Adrenal gland (tissue), 9 donors: ENCODE measurements at regions not wholly inside any gene's neighbourhood (a gene's known extent, or its start where the extent isn't known, plus 50 kb on each side); places are given as distances from the start of the nearest gene placed in this dataset.

ENCODE experiments used
- DNase-seq, 7 donors: peaks; one replicate each; pipeline ENCODE4 v3.0.0-alpha.2; 2019 to 2020
- H3K27ac ChIP-seq, 5 donors: fragments of 200-600 bp; sonication (generic) in 4 of 5; 1 replicate in 3 of 5; 2 replicates in 2 of 5; pipeline versions ENCODE4 v1.5.1 to v1.8.0; 2016 to 2020; ENCODE audit warnings: mild to moderate bottlenecking in 1 of 5
- H3K27me3 ChIP-seq: fragments of 200-600 bp; 2 replicates; pipeline ENCODE4 v1.8.0; 2021
- H3K36me3 ChIP-seq, 2 donors: fragments of 200-600 bp; replicated peaks in 1 of 2; 1 replicate in 1 of 2; 2 replicates in 1 of 2; pipeline versions ENCODE4 v1.5.1 to v1.8.0; 2018 to 2022
- H3K4me1 ChIP-seq, 2 donors: fragments of 200-600 bp; replicated peaks in 1 of 2; 1 replicate in 1 of 2; 2 replicates in 1 of 2; pipeline versions ENCODE4 v1.5.1 to v1.8.0; 2018 to 2021
- H3K4me3 ChIP-seq, 4 donors: fragments of 200-600 bp; sonication (generic) in 3 of 4; one replicate each; pipeline ENCODE4 v1.5.1; 2016 to 2018
- H3K9me3 ChIP-seq, 3 donors: fragments of 200-600 bp; sonication (generic) in 1 of 3; replicated peaks in 1 of 3; 1 replicate in 2 of 3; 2 replicates in 1 of 3; pipeline versions ENCODE4 v1.5.1 to v1.8.0; 2016 to 2021
- POLR2A ChIP-seq, 2 donors: fragments of 450-650 bp; IDR thresholded peaks; one replicate each; pipeline ENCODE4 v1.6.1; 2017; ENCODE audit warnings: antibody characterized with exemption in 2 of 2, mild to moderate bottlenecking in 2 of 2, moderate library complexity in 1 of 2
- WGBS, 4 donors: extraction: QIAGEN DNeasy Blood & Tissue Kit in 2 of 4; methylation state at CpG; one replicate each; pipeline versions ENCODE4 v1.1.5 to v1.1.7; 2013 to 2017; 5-methylcytosine and 5-hydroxymethylcytosine counted together
- intact Hi-C, 2 donors: fragments of 100-400 bp; cut with DNase I; formaldehyde crosslinking; loops; one replicate each; pipeline versions ENCODE4 v1.14.1 to v1.15.0; 2022 to 2023
- TF ChIP-seq, protein P1 (sequence below), 6 experiments: fragments of 450-650 bp in 4 of 6; fragments of 200-600 bp in 2 of 6; sonication (generic) in 1 of 6; IDR thresholded peaks; 1 replicate in 5 of 6; 2 replicates in 1 of 6; pipeline versions ENCODE4 v1.5.1 to v1.8.0; 2016 to 2021; ENCODE audit warnings: antibody characterized with exemption in 6 of 6, mild to moderate bottlenecking in 2 of 6, moderate library complexity in 1 of 6
- donor health status: healthy with polysubstance abuse.
- donor health status: Bipolar disorder and iron deficiency.
- donor health status: DM: yes; HTN: yes; CAD: no.
- donor health status: DM: no; HTN: no; CAD: no.
- donor health status: DM: no; HTN: no; CAD: no.

DNA sequence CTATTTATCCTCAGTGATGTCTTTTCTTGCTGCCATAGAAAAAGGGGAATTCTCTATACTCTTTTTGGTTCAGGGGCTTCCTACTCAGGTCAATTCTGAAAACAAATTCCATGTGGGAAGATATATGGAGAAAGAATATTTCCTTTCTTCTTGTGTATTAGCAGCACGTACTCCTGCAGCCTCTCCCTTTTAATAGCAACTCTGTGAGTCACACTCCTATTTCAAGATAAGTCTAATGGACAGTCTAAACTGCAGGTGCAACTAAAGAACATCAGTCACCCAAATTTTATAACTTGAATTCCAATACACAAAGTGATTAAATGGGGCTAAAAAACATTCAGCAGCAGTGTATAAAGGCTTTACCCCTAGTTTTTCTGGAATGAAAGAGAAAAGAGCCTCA lies 942.2 kb downstream of the CNTNAP5 start:
- no peaks in the 10 kb centered on the region for H3K27me3 ChIP-seq
- intact Hi-C loops: no loop called here
- no peak for TF ChIP-seq POLR2A (IDR thresholded peaks at IDR 0.05)
- TF ChIP-seq, protein P1, sequence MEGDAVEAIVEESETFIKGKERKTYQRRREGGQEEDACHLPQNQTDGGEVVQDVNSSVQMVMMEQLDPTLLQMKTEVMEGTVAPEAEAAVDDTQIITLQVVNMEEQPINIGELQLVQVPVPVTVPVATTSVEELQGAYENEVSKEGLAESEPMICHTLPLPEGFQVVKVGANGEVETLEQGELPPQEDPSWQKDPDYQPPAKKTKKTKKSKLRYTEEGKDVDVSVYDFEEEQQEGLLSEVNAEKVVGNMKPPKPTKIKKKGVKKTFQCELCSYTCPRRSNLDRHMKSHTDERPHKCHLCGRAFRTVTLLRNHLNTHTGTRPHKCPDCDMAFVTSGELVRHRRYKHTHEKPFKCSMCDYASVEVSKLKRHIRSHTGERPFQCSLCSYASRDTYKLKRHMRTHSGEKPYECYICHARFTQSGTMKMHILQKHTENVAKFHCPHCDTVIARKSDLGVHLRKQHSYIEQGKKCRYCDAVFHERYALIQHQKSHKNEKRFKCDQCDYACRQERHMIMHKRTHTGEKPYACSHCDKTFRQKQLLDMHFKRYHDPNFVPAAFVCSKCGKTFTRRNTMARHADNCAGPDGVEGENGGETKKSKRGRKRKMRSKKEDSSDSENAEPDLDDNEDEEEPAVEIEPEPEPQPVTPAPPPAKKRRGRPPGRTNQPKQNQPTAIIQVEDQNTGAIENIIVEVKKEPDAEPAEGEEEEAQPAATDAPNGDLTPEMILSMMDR (IDR thresholded peaks at IDR 0.05): no peak
- DNase-seq: no peak
- 25 to 33% (median 27%) methylated on average over 1 of the region's 1 CpG for WGBS, 4 donors
- no peak overlapping the region for H3K4me3 ChIP-seq
- H3K9me3 ChIP-seq: no peaks in the 10 kb centered on the region
- H3K36me3 ChIP-seq: no peaks in the 10 kb centered on the region
- no peak overlapping the region for H3K27ac ChIP-seq
- H3K4me1 ChIP-seq: no peaks in the 10 kb centered on the region

GRCh38 chr2:124970030-124970429 lies 944.9 kb downstream of the CNTNAP5 start:
- intact Hi-C loops: no loop called here
- no peak overlapping the region for H3K4me3 ChIP-seq
- no peak for TF ChIP-seq POLR2A (IDR thresholded peaks at IDR 0.05)
- TF ChIP-seq, protein P1 (IDR thresholded peaks at IDR 0.05): no peak
- no peak for DNase-seq
- H3K27ac ChIP-seq: no peak overlapping the region
- no peaks in the 10 kb centered on the region for H3K27me3 ChIP-seq
- no peaks in the 10 kb centered on the region for H3K9me3 ChIP-seq
- no peaks in the 10 kb centered on the region for H3K36me3 ChIP-seq
- H3K4me1 ChIP-seq: no peaks in the 10 kb centered on the region
- WGBS, 4 donors: 82 to 90% (median 86%) methylated on average over 2 of the region's 2 CpGs

DNA sequence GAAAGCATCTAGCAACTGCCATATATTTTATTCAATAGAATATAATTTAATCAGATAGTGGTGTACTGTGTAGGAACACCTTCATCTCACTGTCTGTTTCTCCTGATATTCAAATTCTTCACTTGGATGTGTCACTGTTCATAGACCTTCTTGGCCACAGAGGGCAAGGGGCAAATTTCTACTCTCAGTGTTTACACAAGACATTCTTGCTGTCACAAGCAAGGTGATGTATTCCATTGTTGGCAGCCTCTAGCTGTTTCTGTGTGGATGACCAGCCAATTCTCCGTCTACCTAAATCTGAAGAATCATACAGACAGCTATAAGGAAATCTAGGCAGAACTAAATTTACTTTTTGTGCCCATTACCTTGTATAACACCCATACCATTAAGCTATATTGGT lies 948.3 kb downstream of the CNTNAP5 start:
- Histone ChIP-seq H3K27ac (no peak overlapping the region), H3K4me3 (no peak overlapping the region), H3K27me3 (no peaks in the 10 kb centered on the region), H3K36me3 (no peaks in the 10 kb centered on the region), H3K9me3 (no peaks in the 10 kb centered on the region), H3K4me1 (no peaks in the 10 kb centered on the region)
- no peak for DNase-seq
- TF ChIP-seq, protein P1 (IDR thresholded peaks at IDR 0.05): no peak
- TF ChIP-seq POLR2A (IDR thresholded peaks at IDR 0.05): no peak
- 43 to 64% (median 58%) methylated on average over 1 of the region's 1 CpG for WGBS, 4 donors
- intact Hi-C loops: no loop called here

DNA sequence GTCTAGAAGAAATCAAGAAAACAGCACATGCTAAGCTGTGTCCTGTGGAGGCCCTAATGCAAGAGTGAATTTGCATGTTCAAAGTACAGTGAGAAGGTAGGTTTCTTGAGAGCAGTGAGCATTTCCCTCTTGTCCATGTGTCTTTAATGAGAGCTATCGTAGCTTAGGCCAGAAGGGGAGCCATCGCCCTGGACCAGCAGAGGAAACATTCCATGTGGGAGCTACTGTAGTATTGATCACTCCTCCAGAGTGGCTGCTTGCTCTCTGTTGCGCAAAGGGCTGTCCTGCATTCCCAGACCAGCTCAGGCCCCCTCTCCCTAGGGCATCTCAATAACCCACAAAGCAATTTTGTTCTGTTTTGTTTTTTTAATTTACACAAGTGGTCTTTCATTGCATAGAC lies 950.1 kb downstream of the CNTNAP5 start:
- TF ChIP-seq, protein P1 (IDR thresholded peaks at IDR 0.05): no peak
- no peak for TF ChIP-seq POLR2A (IDR thresholded peaks at IDR 0.05)
- H3K4me3 ChIP-seq: no peak overlapping the region
- no peaks in the 10 kb centered on the region for H3K9me3 ChIP-seq
- no peaks in the 10 kb centered on the region for H3K36me3 ChIP-seq
- H3K27me3 ChIP-seq: no peaks in the 10 kb centered on the region
- no peak overlapping the region for H3K27ac ChIP-seq
- intact Hi-C loops: no loop called here
- no peaks in the 10 kb centered on the region for H3K4me1 ChIP-seq
- no peak for DNase-seq
- WGBS, 4 donors: 68 to 80% (median 76%) methylated on average over 3 of the region's 3 CpGs
